Liver (tissue), 8 donors: ENCODE measurements at regions not wholly inside any gene's neighbourhood (a gene's known extent, or its start where the extent isn't known, plus 50 kb on each side); places are given as distances from the start of the nearest gene placed in this dataset.
"Not testable (repeated sequence)": the region's sequence is repeated elsewhere in the genome, so short reads cannot be mapped to it uniquely, and the experiment has no call there.

Experiments
- DNase-seq: peaks from one replicate; pipeline ENCODE4 v3.0.0-alpha.2; 2017; ENCODE audit warnings: low spot score
- H3K27ac ChIP-seq, 2 donors: one replicate each; pipeline ENCODE4 v1.7.0; 2013; ENCODE audit warnings: inconsistent platforms in 2 of 2, low read length in 2 of 2, control low read depth in 1 of 2, low read depth in 1 of 2, mild to moderate bottlenecking in 1 of 2
- H3K27me3 ChIP-seq, 4 donors: one replicate each; pipeline versions ENCODE4 v1.6.1 to v1.7.0; 2013; ENCODE audit warnings: low read length in 3 of 4, inconsistent platforms in 1 of 4, mild to moderate bottlenecking in 1 of 4, moderate library complexity in 1 of 4; ENCODE audit not compliant: control insufficient read depth in 4 of 4, insufficient read depth in 4 of 4
- H3K36me3 ChIP-seq, 4 donors: one replicate each; pipeline versions ENCODE4 v1.6.1 to v1.7.0; 2013; ENCODE audit warnings: low read length in 3 of 4, mild to moderate bottlenecking in 3 of 4, low read depth in 1 of 4, moderate library complexity in 1 of 4; ENCODE audit not compliant: control insufficient read depth in 4 of 4, insufficient read depth in 3 of 4
- H3K4me1 ChIP-seq, 4 donors: one replicate each; pipeline versions ENCODE4 v1.6.1 to v1.7.0; 2013; ENCODE audit warnings: low read length in 3 of 4, mild to moderate bottlenecking in 3 of 4, moderate library complexity in 1 of 4; ENCODE audit not compliant: control insufficient read depth in 4 of 4, insufficient read depth in 4 of 4
- H3K4me3 ChIP-seq, 3 donors: one replicate each; pipeline versions ENCODE4 v1.6.1 to v1.7.0; 2013; ENCODE audit warnings: low read length in 3 of 3, control low read depth in 1 of 3, low read depth in 1 of 3, mild to moderate bottlenecking in 1 of 3
- H3K9ac ChIP-seq, 2 donors: one replicate each; pipeline ENCODE4 v1.7.0; 2013; ENCODE audit warnings: low read length in 2 of 2, mild to moderate bottlenecking in 2 of 2, moderate library complexity in 2 of 2, control low read depth in 1 of 2, low read depth in 1 of 2
- H3K9me3 ChIP-seq, 4 donors: one replicate each; pipeline versions ENCODE4 v1.6.1 to v1.7.0; 2013; ENCODE audit warnings: low read length in 3 of 4; ENCODE audit not compliant: control insufficient read depth in 4 of 4
- ATF3 ChIP-seq: IDR thresholded peaks from 2 replicates; pipeline ENCODE4 v1.6.1; 2016; ENCODE audit warnings: antibody characterized with exemption
- EGR1 ChIP-seq, 2 donors: IDR thresholded peaks; 2 replicates each; pipeline ENCODE4 v1.6.1; 2016 to 2018; ENCODE audit warnings: antibody characterized with exemption in 2 of 2, low read depth in 2 of 2
- FOXA1 ChIP-seq: IDR thresholded peaks from 2 replicates; pipeline ENCODE4 v1.6.1; 2016; ENCODE audit warnings: antibody characterized with exemption
- FOXA2 ChIP-seq: IDR thresholded peaks from 2 replicates; pipeline ENCODE4 v1.6.1; 2016; ENCODE audit warnings: antibody characterized with exemption
- GABPA ChIP-seq, 2 donors: IDR thresholded peaks in 1 of 2; conservative IDR thresholded peaks in 1 of 2; 2 replicates each; pipeline ENCODE4 v1.6.1; 2016; ENCODE audit warnings: antibody characterized with exemption in 2 of 2, mild to moderate bottlenecking in 1 of 2, moderate library complexity in 1 of 2
- HNF4A ChIP-seq, 2 donors: conservative IDR thresholded peaks; 2 replicates each; pipeline ENCODE4 v1.6.1; 2016; ENCODE audit warnings: antibody characterized with exemption in 2 of 2, mild to moderate bottlenecking in 2 of 2
- HNF4G ChIP-seq: IDR thresholded peaks from 2 replicates; pipeline ENCODE4 v1.6.1; 2016; ENCODE audit warnings: antibody characterized with exemption
- JUND ChIP-seq, 2 donors: IDR thresholded peaks; 2 replicates each; pipeline ENCODE4 v1.6.1; 2016; ENCODE audit warnings: antibody characterized with exemption in 2 of 2
- MAX ChIP-seq: IDR thresholded peaks from 2 replicates; pipeline ENCODE4 v1.6.1; 2016; ENCODE audit warnings: antibody characterized with exemption
- NR2F2 ChIP-seq: IDR thresholded peaks from 2 replicates; pipeline ENCODE4 v1.6.1; 2016; ENCODE audit warnings: antibody characterized with exemption
- RAD21 ChIP-seq, 2 donors: IDR thresholded peaks; 2 replicates each; pipeline ENCODE4 v1.6.1; 2016; ENCODE audit warnings: antibody characterized with exemption in 2 of 2, mild to moderate bottlenecking in 2 of 2
- REST ChIP-seq: IDR thresholded peaks from 2 replicates; pipeline ENCODE4 v1.6.1; 2016; ENCODE audit warnings: antibody characterized with exemption, mild to moderate bottlenecking
- RXRA ChIP-seq, 2 donors: IDR thresholded peaks; 2 replicates each; pipeline ENCODE4 v1.6.1; 2017 to 2018; ENCODE audit warnings: antibody characterized with exemption in 2 of 2, mild to moderate bottlenecking in 1 of 2
- SP1 ChIP-seq: IDR thresholded peaks from 2 replicates; pipeline ENCODE4 v1.6.1; 2018; ENCODE audit warnings: antibody characterized with exemption, mild to moderate bottlenecking
- TAF1 ChIP-seq: conservative IDR thresholded peaks from 2 replicates; pipeline ENCODE4 v1.6.1; 2016; ENCODE audit warnings: antibody characterized with exemption, mild to moderate bottlenecking
- YY1 ChIP-seq: IDR thresholded peaks from 2 replicates; pipeline ENCODE4 v1.6.1; 2016; ENCODE audit warnings: antibody characterized with exemption, mild to moderate bottlenecking
- WGBS: extraction: QIAGEN DNeasy Blood & Tissue Kit; methylation state at CpG from one replicate; pipeline ENCODE4 v1.1.7; 2013; 5-methylcytosine and 5-hydroxymethylcytosine counted together
- TF ChIP-seq, protein P1 (sequence below): IDR thresholded peaks from 2 replicates; pipeline ENCODE4 v1.6.1; 2016; ENCODE audit warnings: antibody characterized with exemption
- TF ChIP-seq, protein P2 (sequence below): fragments of 150-350 bp; IDR thresholded peaks from 2 replicates; pipeline ENCODE4 v1.5.1; 2017; ENCODE audit warnings: improper control_type of control experiment, low read depth, low read length; ENCODE audit not compliant: missing input control
- donor health status: healthy.
- donor health status: healthy.
- donor health status: healthy.
- donor health status: healthy.
- donor health status: healthy.

GRCh38 chrX:1700757-1701156 is 85.9 kb downstream of the ASMT start:
- Histone ChIP-seq H3K27ac (no peak overlapping the region), H3K4me1 (no peaks in the 10 kb centered on the region), H3K27me3 (no peaks in the 10 kb centered on the region), H3K36me3 (no peaks in the 10 kb centered on the region), H3K9me3 (peaks cover 0 to 2% (median 0%) of the 10 kb centered on the region in 4 donors), H3K4me3 (no peak overlapping the region), H3K9ac (no peak overlapping the region)
- no peak for DNase-seq
- WGBS: 82% methylated on average over 11 of the region's 11 CpGs
- TF ChIP-seq RXRA (IDR thresholded peaks at IDR 0.05) (no peak), FOXA2 (no peak), EGR1 (IDR thresholded peaks at IDR 0.05; ENCODE audit: low read depth in 2 of 2) (no peak), JUND (IDR thresholded peaks at IDR 0.05) (no peak), FOXA1 (no peak), HNF4G (no peak), SP1 (no peak), MAX (no peak), RAD21 (IDR thresholded peaks at IDR 0.05) (no peak), HNF4A (conservative IDR thresholded peaks at IDR 0.05) (no peak), GABPA (IDR thresholded peaks at IDR 0.05 in 1 of 2, conservative IDR thresholded peaks at IDR 0.05 in 1 of 2) (no peak), TAF1 (no peak), REST (no peak), YY1 (no peak), NR2F2 (no peak), ATF3 (no peak)
- TF ChIP-seq, protein P1, sequence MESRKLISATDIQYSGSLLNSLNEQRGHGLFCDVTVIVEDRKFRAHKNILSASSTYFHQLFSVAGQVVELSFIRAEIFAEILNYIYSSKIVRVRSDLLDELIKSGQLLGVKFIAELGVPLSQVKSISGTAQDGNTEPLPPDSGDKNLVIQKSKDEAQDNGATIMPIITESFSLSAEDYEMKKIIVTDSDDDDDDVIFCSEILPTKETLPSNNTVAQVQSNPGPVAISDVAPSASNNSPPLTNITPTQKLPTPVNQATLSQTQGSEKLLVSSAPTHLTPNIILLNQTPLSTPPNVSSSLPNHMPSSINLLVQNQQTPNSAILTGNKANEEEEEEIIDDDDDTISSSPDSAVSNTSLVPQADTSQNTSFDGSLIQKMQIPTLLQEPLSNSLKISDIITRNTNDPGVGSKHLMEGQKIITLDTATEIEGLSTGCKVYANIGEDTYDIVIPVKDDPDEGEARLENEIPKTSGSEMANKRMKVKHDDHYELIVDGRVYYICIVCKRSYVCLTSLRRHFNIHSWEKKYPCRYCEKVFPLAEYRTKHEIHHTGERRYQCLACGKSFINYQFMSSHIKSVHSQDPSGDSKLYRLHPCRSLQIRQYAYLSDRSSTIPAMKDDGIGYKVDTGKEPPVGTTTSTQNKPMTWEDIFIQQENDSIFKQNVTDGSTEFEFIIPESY: no peak
- TF ChIP-seq, protein P2, sequence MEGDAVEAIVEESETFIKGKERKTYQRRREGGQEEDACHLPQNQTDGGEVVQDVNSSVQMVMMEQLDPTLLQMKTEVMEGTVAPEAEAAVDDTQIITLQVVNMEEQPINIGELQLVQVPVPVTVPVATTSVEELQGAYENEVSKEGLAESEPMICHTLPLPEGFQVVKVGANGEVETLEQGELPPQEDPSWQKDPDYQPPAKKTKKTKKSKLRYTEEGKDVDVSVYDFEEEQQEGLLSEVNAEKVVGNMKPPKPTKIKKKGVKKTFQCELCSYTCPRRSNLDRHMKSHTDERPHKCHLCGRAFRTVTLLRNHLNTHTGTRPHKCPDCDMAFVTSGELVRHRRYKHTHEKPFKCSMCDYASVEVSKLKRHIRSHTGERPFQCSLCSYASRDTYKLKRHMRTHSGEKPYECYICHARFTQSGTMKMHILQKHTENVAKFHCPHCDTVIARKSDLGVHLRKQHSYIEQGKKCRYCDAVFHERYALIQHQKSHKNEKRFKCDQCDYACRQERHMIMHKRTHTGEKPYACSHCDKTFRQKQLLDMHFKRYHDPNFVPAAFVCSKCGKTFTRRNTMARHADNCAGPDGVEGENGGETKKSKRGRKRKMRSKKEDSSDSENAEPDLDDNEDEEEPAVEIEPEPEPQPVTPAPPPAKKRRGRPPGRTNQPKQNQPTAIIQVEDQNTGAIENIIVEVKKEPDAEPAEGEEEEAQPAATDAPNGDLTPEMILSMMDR: no peak

DNA sequence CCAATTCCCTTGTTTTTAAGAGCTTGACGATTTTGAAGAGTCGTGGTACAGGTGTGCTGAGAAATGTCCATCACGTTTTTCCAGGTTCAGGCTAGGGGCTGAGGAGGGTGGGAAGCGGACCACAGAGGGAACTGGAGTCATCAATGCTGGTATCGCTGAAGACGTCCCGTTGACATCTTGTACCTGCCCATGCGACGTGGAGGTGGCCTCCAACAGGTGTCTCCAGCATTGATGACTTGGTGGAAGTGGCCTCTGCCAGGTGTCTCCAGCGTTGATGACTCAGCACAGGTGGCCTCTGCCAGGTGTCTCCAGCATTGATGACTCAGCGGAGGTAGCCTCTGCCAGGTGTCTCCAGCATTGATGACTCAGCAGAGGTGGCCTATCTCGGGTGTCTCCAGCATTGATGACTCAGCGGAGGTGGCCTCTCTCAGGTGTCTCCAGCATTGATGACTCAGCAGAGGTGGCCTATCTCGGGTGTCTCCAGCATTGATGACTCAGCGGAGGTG is 86.6 kb downstream of the ASMT start:
- not testable (repeated sequence) for H3K27me3 ChIP-seq, DNase-seq, H3K4me3 ChIP-seq, H3K27ac ChIP-seq, H3K9ac ChIP-seq, H3K9me3 ChIP-seq, H3K4me1 ChIP-seq, H3K36me3 ChIP-seq
- WGBS: 87% methylated on average over 15 of the region's 15 CpGs

DNA sequence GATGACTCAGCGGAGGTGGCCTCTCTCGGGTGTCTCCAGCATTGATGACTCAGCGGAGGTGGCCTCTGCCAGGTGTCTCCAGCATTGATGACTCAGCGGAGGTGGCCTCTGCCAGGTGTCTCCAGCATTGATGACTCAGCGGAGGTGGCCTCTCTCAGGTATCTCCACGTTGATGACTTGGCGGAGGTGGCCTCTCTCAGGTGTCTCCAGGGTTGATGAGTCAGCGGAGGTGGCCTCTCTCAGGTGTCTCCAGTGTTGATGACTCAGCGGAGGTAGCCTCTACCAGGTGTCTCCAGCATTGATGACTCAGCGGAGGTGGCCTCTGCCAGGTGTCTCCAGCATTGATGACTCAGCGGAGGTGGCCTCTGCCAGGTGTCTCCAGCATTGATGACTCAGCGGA is 87.3 kb downstream of the ASMT start:
- H3K27ac ChIP-seq, DNase-seq, H3K4me1 ChIP-seq, H3K27me3 ChIP-seq, H3K9me3 ChIP-seq, H3K36me3 ChIP-seq, H3K4me3 ChIP-seq, H3K9ac ChIP-seq: not testable (repeated sequence)
- 95% methylated on average over 11 of the region's 12 CpGs for WGBS

- not testable (repeated sequence) for H3K9me3 ChIP-seq, H3K9ac ChIP-seq
- 91% methylated on average over 14 of the region's 14 CpGs for WGBS
Measured at GRCh38 chrX:1702557-1702956, 87.7 kb downstream of the ASMT start.

More at GRCh38 chrX:1702557-1702956, 87.7 kb downstream of the ASMT start:
- DNase-seq, H3K27ac ChIP-seq, H3K4me3 ChIP-seq, H3K4me1 ChIP-seq, H3K36me3 ChIP-seq, H3K27me3 ChIP-seq: not testable (repeated sequence)
